HG02852 (cell line): ENCODE measurements at regions not wholly inside any gene's neighbourhood (a gene's known extent, or its start where the extent isn't known, plus 50 kb on each side); places are given as distances from the start of the nearest gene placed in this dataset.

Source experiments
- ATAC-seq: cut with Tn5 transposase; IDR thresholded peaks from one replicate; pipeline ENCODE4 v1.9.1; 2021; ENCODE audit warnings: mild to moderate bottlenecking, moderate library complexity; ENCODE audit not compliant: unreplicated experiment

DNA sequence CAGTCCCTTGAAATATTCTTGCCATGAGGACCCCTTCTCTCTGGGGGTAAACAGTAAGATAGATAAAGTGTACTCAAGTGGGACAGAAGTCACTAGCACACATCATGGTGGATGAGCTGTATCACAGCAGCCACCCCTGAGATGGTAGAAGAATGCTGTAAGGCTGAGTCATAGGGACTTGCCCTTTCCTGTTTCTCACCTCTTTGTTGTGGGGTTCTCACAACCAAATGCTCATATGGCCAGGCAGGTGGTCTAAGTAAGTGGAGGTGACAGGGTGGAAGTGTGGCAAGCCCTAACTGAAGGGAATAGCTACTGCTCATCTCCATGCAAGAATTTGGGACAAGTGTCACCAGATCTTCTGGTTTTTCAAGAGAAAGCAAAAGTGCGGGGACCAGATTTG, 202.7 kb upstream of the SLC14A2 start:
- no peak for ATAC-seq

DNA sequence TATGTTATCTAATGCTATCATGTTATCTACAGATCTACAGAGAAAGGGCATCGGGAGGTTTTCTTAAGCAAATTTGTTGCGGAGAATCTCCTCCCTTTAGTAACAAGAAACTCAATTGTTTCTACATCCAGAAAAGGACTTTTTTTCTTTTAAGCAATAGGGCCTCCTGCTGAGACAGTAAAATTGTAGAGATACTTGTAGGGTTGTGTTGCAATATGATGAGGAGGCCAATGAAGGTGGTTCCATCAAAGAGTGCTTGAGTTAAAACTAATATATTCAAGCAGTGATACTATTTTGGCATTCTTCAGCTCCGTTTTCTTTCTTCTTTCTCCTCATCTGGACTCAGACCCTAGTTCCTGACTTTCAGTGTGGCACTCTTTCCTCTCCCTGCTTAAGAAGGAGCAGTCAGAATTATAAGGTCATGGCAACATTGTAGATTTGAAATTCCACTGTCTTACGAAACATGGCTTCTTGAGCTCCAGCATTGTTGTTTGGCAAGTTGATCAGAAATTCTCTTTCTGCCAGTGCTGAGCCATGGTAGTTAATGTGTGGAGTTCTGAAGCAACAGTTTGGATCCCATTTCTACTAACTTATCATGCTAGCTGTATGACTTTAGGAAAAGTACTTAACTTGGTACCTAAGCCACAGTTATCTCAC, 202.0 kb upstream of the SLC14A2 start:
- ATAC-seq = no peak

DNA sequence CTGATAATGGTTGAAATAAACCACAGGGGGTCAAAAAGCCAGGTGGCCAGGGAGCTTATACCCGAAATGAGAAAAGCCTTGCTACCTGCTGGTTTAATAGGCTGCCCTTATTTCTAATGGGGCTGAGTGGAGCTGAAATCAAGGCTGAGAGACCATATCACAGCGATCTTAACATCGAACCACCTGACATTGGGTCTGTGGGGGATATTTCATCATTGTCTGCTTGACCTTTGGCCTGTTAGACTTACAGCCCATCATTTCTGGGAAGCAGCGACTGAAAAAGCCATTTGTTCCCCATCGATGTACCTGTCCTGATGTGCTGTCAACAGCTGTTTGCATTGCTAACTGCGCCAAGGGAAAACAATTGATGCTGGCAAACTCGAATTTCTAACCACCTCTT, 199.7 kb upstream of the SLC14A2 start:
- no peak for ATAC-seq

DNA sequence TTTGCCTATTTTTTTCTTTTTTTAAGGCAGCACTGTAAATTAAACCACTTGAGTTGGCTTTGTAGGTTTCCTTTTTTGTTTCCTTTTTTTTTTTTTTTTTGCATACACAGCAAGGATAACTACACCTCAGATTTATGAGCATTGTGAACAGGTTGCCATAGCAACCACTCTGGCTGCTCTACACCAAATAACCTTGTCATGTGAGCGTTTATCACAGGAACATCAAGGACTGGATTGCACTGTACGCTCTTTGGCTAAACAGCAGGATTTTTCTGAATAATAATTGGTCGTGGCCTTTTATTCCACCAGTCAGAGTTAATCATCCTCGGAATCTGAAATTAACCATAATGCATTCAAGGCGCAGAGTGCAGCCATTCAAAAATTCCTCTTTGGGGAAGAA, 199.1 kb upstream of the SLC14A2 start:
- ATAC-seq = no peak

DNA sequence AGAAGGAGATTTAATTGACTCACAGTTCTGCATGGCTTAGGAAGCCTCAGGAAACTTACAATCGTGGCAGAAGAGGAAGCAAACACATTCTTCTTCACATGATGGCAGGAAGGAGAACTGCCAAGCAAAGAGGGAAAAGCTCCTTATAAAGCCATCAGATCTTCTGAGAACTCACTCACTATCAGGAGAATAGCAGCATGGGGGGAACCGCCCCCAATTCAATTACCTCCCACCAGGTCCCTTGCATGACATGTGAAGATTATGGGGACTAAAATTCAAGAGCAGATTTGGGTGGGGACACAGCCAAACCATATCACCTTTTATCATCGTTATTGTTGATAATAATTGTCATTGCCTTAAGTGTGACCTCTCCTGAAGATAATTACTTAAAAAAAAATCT, 197.9 kb upstream of the SLC14A2 start:
- ATAC-seq = no peak

GRCh38 chr18:45423659-45424058, 191.6 kb upstream of the SLC14A2 start:
- no peak for ATAC-seq

GRCh38 chr18:45430041-45430440, 185.2 kb upstream of the SLC14A2 start:
- no peak for ATAC-seq

DNA sequence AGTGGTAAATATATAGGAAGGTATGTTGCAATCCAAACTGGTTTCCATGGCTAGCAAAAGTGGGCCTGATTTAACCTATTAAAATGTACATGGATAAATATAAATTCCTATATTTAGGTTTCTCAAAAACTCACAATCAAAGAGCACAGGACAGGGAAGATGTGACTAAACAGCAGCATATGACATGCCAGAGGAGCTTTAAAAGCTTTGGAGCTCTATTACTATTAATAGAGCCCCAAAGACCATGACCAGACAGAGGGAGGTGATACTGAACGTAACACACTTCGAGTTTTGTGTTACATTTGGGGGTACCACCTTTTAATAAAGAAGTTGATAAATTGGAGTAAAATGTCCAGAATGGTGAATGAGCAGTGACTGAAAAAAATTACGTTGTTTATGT, 179.5 kb upstream of the SLC14A2 start:
- no peak for ATAC-seq

- ATAC-seq = no peak
Observed at GRCh38 chr18:45437366-45437765, 177.9 kb upstream of the SLC14A2 start.

DNA sequence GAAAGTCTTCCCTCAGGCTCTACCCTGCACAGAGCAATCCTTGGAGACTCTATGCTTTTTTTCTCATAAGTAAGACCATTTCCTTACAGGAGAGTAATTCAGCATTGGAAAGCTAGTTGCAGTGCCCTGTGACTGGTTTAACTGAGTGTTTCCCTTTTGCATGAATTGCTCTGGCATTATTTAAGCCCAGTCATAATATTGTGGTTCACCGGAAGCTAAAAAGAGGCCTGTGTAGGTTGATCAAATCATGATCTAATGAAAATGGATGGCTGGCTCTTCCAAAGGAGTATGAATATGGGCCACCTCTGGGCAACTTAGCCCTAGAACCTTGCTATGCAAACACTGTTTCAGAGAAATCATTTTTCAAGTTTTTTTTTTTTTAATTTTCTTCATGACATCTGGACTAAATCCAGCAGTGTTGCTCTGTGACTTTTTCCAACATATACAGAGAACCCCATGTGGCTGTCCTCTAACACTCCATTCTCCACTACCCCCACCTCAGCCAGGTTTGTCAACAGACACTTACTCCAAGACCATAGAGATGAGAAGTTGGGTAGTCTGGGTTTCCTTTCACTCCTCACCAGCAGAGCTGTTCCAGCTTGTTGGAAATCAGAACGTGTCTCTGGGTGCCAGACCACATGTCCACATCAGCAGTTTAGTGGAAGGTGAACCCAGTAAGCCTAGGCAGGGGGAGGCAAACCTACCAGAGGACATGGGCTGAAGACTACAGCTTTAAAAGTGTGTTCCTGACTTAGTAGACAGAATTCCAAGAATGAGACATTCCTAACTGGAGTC, 175.2 kb upstream of the SLC14A2 start:
- no peak for ATAC-seq

DNA sequence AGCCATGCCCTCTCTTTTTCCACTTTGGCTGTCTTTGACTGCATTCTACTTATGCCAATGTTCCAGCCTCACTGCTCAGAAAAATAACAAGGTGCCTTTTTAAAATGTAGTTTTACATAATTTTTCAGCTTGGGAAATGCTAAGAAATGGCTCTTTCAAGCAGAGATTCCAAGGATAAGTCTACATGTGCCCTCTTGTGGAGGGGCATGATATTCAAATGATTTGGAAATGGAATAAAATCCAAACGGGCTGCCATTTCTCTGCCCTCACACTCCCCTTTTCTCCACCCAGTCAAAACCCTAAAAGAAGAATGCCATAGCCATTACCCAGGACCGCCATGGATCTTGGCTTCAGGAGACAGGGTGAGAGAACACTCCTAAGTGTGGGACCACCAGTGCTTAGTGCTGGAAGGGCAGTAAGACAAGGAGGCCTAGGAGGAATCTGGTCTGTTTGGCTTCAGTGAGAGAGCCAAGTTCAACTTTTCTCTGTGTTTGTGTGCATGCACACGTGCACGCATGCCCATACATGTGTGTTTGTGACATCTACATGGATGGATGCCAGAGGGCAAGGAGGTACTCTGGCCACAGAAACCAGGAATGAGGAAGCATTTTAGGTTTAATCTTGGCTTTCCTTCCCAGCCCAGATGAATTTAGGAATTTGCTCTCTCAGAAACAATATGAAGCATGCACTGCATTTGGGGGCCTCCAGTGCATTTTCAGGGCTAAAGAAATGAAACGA, 174.0 kb upstream of the SLC14A2 start:
- ATAC-seq = no peak

- ATAC-seq = no peak
Observed at GRCh38 chr18:45444040-45444439, 171.2 kb upstream of the SLC14A2 start.

GRCh38 chr18:45447355-45448265, 167.7 kb upstream of the SLC14A2 start:
- no peak for ATAC-seq

DNA sequence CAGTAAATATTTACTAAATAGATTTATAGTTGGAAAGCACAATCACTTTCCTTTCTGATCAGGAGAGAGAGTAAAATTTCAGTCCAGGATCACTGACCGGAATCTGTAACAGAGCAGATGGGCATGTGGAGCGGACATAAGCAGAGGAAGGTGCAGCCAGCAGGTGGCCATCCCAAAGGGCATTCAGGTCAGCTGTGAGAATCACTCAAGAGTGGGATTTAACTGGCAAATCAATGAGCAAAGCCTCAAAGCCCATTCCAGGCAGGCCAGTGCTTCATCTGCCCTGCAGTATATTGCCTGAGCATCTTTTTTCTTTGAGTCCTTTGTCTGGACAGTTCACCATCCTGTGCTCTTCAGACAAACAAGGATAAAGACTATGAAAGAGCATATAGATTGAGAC, 166.4 kb upstream of the SLC14A2 start:
- no peak for ATAC-seq

- no peak for ATAC-seq
Observed at GRCh38 chr18:45449418-45450227, 165.7 kb upstream of the SLC14A2 start.

DNA sequence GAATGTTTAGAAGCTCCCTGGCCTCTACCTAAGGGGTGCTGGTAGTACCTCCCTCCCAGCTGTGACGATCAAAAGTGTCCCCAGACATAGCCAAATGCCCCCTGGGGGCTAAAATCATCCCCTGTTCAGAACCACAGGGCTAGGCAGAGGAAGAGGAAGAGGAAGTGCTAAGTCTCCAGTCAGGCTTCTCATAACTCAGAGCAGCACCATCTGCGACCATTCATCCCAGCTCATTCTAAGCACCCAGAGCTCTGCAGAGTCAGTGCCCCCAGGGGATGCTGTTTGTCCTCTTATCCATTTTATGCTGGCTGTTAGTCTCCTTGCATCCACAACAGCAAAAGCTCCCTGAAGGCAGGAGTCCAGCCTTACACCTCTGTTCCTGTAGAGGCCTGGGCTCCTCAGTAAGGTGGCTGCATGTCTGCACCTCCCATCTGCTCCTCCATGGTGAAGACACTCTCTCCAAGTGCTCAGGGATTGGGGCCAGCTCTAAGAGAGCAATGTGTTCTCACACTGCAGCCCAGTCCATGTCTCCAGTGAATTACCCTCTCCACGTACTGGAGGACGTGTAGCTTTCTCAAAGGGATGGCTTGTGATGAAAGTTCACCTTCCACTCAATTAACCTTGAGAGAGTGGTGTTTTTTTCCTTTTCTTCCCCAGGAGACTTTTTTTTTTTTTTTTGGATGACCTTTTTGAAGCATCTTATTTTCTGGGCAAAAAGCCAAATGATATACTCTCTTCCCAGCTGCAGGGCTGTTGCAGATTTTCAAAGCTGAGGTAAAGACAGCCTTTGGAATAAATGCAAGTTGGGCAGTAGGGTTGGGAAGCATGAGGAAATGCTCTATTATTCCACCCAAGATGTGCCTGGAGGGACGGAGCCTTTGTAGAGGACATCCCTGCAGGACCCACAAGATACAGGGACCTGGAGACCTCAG, 158.9 kb upstream of the SLC14A2 start:
- ATAC-seq = no peak

- no peak for ATAC-seq
Observed at GRCh38 chr18:45458033-45458432, 157.2 kb upstream of the SLC14A2 start.

- no peak for ATAC-seq
Observed at GRCh38 chr18:45462179-45462578, 153.1 kb upstream of the SLC14A2 start.

GRCh38 chr18:45463451-45463850, 151.8 kb upstream of the SLC14A2 start:
- ATAC-seq = no peak
